Upper lobe of left lung (tissue), 6 donors: ENCODE measurements at regions not wholly inside any gene's neighbourhood (a gene's known extent, or its start where the extent isn't known, plus 50 kb on each side); places are given as distances from the start of the nearest gene placed in this dataset.

Experiments used
- ATAC-seq, 2 donors: fragments of 200-7000 bp; cut with Tn5 transposase; one replicate each; pipeline ENCODE4 v1.9.1; 2022; ENCODE audit warnings: mild to moderate bottlenecking in 2 of 2, moderate library complexity in 2 of 2; ENCODE audit not compliant: low FRiP score in 2 of 2
- DNase-seq, 2 donors: peaks; one replicate each; pipeline ENCODE4 v3.0.0-alpha.2; 2019 to 2020
- H3K27ac ChIP-seq, 4 donors: fragments of 200-600 bp; sonication (generic); one replicate each; pipeline ENCODE4 v1.5.1; 2016 to 2019
- H3K27me3 ChIP-seq, 4 donors: fragments of 200-600 bp; sonication (generic); one replicate each; pipeline ENCODE4 v1.5.1; 2017 to 2019
- H3K36me3 ChIP-seq, 4 donors: fragments of 200-600 bp; sonication (generic); one replicate each; pipeline ENCODE4 v1.5.1; 2016 to 2019
- H3K4me1 ChIP-seq, 4 donors: fragments of 200-600 bp; sonication (generic); one replicate each; pipeline ENCODE4 v1.5.1; 2018 to 2019
- H3K4me3 ChIP-seq, 4 donors: fragments of 200-600 bp; sonication (generic); one replicate each; pipeline ENCODE4 v1.5.1; 2017 to 2019; ENCODE audit warnings: mild to moderate bottlenecking in 2 of 4, moderate library complexity in 1 of 4
- H3K9me3 ChIP-seq, 4 donors: fragments of 200-600 bp; sonication (generic); one replicate each; pipeline ENCODE4 v1.5.1; 2018 to 2019
- EP300 ChIP-seq, 4 donors: sonication (generic); formaldehyde crosslinking; IDR thresholded peaks; one replicate each; pipeline ENCODE4 v1.5.1; 2017; ENCODE audit warnings: antibody characterized with exemption in 4 of 4, control low read depth in 2 of 4
- POLR2A ChIP-seq, 4 donors: fragments of 450-650 bp; IDR thresholded peaks; one replicate each; pipeline ENCODE4 v1.5.1; 2016 to 2017; ENCODE audit warnings: antibody characterized with exemption in 4 of 4, mild to moderate bottlenecking in 2 of 4
- POLR2AphosphoS5 ChIP-seq, 2 donors: sonication (generic); formaldehyde crosslinking; IDR thresholded peaks; one replicate each; pipeline ENCODE4 v1.5.1; 2017; ENCODE audit warnings: antibody characterized with exemption in 2 of 2
- WGBS, 2 donors: methylation state at CpG; one replicate each; pipeline ENCODE4 v1.1.5; 2017 to 2018; 5-methylcytosine and 5-hydroxymethylcytosine counted together
- TF ChIP-seq, protein P1 (sequence below), 6 experiments: fragments of 450-650 bp in 4 of 6; fragments of 200-600 bp in 2 of 6; sonication (generic) in 2 of 6; IDR thresholded peaks; one replicate each; pipeline ENCODE4 v1.5.1; 2016 to 2019; ENCODE audit warnings: antibody characterized with exemption in 6 of 6
- donor health status: DM: no; HTN: no; CAD: no; lungs with moderate emphysema.
- donor health status: DM: no; HTN: yes; CAD: no; lungs with severe emphysema.

DNA sequence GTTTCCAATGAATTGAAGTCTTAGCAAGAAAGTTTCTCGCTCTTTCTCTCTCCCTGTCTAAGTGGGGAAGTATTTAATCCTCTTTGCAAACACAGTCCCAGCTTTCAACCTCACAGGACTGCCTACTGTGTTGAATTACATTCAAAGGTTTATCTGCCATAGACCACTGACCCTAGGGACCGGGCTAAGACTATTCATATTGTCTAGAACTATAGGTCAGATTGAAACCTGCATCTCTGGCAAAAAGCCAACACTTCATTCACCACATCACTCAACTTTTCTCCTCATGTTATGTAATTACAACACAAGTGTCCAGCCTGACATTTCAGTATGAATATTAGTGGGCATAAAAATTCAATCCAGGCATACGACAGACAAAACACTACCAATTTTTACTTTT is 314.7 kb upstream of the RSPO3 start:
- DNase-seq, result no peak
- H3K36me3 ChIP-seq, result no peaks in the 10 kb centered on the region
- no peak overlapping the region for H3K4me3 ChIP-seq
- WGBS, 2 donors, result 64 to 70% methylated on average over 3 of the region's 3 CpGs
- no peaks in the 10 kb centered on the region for H3K9me3 ChIP-seq
- H3K27ac ChIP-seq, result no peak overlapping the region
- ATAC-seq, result no peak
- H3K4me1 ChIP-seq, result no peaks in the 10 kb centered on the region
- no peaks in the 10 kb centered on the region for H3K27me3 ChIP-seq
- no peak for TF ChIP-seq POLR2AphosphoS5 (IDR thresholded peaks at IDR 0.05)
- no peak for TF ChIP-seq EP300 (IDR thresholded peaks at IDR 0.05)
- TF ChIP-seq POLR2A (IDR thresholded peaks at IDR 0.05), result no peak
- TF ChIP-seq, protein P1, sequence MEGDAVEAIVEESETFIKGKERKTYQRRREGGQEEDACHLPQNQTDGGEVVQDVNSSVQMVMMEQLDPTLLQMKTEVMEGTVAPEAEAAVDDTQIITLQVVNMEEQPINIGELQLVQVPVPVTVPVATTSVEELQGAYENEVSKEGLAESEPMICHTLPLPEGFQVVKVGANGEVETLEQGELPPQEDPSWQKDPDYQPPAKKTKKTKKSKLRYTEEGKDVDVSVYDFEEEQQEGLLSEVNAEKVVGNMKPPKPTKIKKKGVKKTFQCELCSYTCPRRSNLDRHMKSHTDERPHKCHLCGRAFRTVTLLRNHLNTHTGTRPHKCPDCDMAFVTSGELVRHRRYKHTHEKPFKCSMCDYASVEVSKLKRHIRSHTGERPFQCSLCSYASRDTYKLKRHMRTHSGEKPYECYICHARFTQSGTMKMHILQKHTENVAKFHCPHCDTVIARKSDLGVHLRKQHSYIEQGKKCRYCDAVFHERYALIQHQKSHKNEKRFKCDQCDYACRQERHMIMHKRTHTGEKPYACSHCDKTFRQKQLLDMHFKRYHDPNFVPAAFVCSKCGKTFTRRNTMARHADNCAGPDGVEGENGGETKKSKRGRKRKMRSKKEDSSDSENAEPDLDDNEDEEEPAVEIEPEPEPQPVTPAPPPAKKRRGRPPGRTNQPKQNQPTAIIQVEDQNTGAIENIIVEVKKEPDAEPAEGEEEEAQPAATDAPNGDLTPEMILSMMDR (IDR thresholded peaks at IDR 0.05), result no peak

DNA sequence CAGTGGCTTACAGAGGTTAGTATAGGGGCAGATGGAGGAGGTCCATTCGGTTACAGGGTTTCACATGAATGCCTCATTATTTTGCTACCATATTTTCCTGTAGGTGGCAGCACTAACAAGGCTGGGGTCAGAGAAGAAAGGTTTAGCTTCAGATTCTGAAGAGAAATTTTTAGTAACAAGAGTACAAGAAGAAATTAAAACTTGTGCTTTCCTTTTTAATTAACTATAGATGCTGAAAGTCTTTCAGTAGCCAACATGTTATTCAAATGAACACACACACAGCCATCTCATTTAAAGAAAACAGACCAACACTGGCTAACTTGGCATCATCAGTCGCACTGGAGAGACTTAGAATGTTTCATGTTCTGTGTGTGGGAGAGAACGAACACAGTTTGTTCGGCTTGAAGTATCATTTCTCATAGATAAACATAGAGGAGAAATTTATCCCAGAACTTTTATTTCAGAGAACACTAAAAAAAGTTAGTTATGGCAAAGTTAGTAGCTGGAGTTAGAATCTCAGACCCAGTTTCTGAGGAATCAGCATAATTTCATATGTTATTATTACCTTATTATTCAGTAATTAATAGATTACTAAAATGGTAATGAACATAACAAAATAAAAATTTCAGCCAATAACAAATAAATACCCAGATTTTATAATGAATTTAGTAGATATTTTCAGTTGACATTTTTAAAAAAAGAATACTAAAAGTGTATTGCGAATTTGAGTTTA is 314.0 kb upstream of the RSPO3 start:
- H3K4me1 ChIP-seq, result no peaks in the 10 kb centered on the region
- H3K27me3 ChIP-seq, result no peaks in the 10 kb centered on the region
- H3K4me3 ChIP-seq, result no peak overlapping the region
- H3K27ac ChIP-seq, result no peak overlapping the region
- TF ChIP-seq, protein P1 (IDR thresholded peaks at IDR 0.05), result peak; percentile 13 to 59 (median 46)
- TF ChIP-seq POLR2AphosphoS5 (IDR thresholded peaks at IDR 0.05), result no peak
- DNase-seq (no peak), ATAC-seq (peak in 1 of 2 donors; percentile 86)
- no peaks in the 10 kb centered on the region for H3K9me3 ChIP-seq
- H3K36me3 ChIP-seq, result no peaks in the 10 kb centered on the region
- WGBS, 2 donors, result 58% methylated on average over 5 of the region's 5 CpGs

DNA sequence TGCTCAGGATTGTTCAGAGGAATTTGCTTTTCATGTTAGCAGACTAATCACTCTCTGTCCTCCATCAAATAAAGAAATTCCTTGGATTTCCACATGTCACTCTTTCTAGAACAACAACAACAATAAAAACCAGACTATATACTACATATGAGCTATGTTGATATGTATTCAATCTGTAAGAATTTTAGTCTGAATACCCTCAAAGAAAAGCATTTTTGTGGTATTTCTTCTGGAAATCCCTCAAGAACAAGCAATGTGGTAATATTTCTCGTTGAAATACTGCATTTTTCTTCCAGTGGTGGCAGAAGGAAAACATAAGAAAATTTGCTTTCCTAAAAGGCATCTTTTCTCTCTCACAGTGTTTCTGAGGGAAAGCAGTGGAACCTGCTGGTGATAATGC is 312.6 kb upstream of the RSPO3 start:
- ATAC-seq, result no peak
- no peaks in the 10 kb centered on the region for H3K36me3 ChIP-seq
- WGBS, 2 donors, result 49 to 67% methylated on average over 1 of the region's 1 CpG

DNA sequence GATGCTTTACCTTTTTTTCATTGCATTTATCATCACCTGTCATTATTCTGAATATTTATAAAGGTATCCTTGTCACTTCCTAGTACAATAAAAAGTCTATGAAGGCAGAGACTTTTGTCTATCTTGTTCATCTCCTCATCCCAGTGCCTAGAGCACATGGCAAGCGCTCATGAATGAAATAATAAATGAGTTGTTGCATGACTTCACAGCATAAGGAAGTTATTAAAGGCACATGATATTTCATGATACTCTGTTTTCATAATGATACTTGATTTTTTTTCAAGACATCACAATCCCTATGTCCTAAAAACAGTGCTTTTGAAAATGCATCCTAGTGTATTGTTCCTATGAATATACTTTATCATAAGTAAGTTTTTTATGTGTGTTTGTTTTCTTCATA is 310.6 kb upstream of the RSPO3 start:
- WGBS, 2 donors, result 67 to 87% methylated on average over 1 of the region's 1 CpG
- no peak for DNase-seq

More for the DNA sequence above, 312.6 kb upstream of the RSPO3 start:
- Histone ChIP-seq H3K27ac (no peak overlapping the region), H3K4me1 (no peaks in the 10 kb centered on the region), H3K4me3 (no peak overlapping the region), H3K27me3 (no peaks in the 10 kb centered on the region), H3K9me3 (no peaks in the 10 kb centered on the region)
- no peak for DNase-seq
- no peak for TF ChIP-seq EP300 (IDR thresholded peaks at IDR 0.05)
- TF ChIP-seq POLR2A (IDR thresholded peaks at IDR 0.05), result no peak
- TF ChIP-seq, protein P1 (IDR thresholded peaks at IDR 0.05), result no peak
- TF ChIP-seq POLR2AphosphoS5 (IDR thresholded peaks at IDR 0.05), result no peak

More for the DNA sequence above, 310.6 kb upstream of the RSPO3 start:
- H3K27me3 ChIP-seq, result no peaks in the 10 kb centered on the region
- H3K9me3 ChIP-seq, result no peaks in the 10 kb centered on the region
- no peak overlapping the region for H3K4me3 ChIP-seq
- ATAC-seq, result no peak
- TF ChIP-seq, protein P1 (IDR thresholded peaks at IDR 0.05), result no peak
- TF ChIP-seq POLR2AphosphoS5 (IDR thresholded peaks at IDR 0.05), result no peak
- no peak for TF ChIP-seq EP300 (IDR thresholded peaks at IDR 0.05)
- no peak for TF ChIP-seq POLR2A (IDR thresholded peaks at IDR 0.05)
- peaks cover 0 to 6% (median 3%) of the 10 kb centered on the region in 4 donors for H3K4me1 ChIP-seq
- no peaks in the 10 kb centered on the region for H3K36me3 ChIP-seq
- H3K27ac ChIP-seq, result no peak overlapping the region
